Choroid plexus epithelial cell (primary cell): ENCODE measurements at regions not wholly inside any gene's neighbourhood (a gene's known extent, or its start where the extent isn't known, plus 50 kb on each side); places are given as distances from the start of the nearest gene placed in this dataset.

ENCODE experiments used
- DNase-seq: peaks from one replicate; pipeline ENCODE4 v3.0.0-alpha.2; 2010; ENCODE audit warnings: low read depth
- H3K4me3 ChIP-seq: 2 replicates; pipeline ENCODE4 v1.5.1; 2011; ENCODE audit warnings: low read depth, mild to moderate bottlenecking, control low read depth, low read length, moderate library complexity
- TF ChIP-seq, protein P1 (sequence below): conservative IDR thresholded peaks from 2 replicates; pipeline ENCODE4 v1.5.1; 2011; ENCODE audit warnings: low read depth, mild to moderate bottlenecking, control low read depth, inconsistent platforms, low read length, moderate library complexity

DNA sequence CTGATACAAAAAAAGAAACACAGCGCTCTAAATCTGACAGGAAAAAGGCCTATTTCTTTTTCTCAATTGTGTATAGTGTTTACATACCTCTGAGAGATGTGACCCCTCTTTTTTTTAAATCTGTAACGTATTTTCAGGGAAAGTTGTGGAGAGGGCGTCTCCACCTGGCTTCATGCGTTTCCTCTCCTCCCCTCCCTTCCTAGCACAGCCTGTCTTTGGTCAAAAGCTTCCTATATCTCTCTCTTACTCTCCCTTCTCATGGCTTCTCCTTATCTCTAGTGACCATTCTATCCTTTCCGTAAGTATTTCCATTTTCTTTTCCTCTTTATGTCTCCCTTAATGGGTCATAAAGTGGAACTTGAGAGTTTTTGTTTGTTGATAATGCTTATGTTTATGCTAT, 458.9 kb downstream of the HACE1 start:
- H3K4me3 ChIP-seq: no peak overlapping the region
- TF ChIP-seq, protein P1, sequence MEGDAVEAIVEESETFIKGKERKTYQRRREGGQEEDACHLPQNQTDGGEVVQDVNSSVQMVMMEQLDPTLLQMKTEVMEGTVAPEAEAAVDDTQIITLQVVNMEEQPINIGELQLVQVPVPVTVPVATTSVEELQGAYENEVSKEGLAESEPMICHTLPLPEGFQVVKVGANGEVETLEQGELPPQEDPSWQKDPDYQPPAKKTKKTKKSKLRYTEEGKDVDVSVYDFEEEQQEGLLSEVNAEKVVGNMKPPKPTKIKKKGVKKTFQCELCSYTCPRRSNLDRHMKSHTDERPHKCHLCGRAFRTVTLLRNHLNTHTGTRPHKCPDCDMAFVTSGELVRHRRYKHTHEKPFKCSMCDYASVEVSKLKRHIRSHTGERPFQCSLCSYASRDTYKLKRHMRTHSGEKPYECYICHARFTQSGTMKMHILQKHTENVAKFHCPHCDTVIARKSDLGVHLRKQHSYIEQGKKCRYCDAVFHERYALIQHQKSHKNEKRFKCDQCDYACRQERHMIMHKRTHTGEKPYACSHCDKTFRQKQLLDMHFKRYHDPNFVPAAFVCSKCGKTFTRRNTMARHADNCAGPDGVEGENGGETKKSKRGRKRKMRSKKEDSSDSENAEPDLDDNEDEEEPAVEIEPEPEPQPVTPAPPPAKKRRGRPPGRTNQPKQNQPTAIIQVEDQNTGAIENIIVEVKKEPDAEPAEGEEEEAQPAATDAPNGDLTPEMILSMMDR: no peak
- no peak for DNase-seq

DNA sequence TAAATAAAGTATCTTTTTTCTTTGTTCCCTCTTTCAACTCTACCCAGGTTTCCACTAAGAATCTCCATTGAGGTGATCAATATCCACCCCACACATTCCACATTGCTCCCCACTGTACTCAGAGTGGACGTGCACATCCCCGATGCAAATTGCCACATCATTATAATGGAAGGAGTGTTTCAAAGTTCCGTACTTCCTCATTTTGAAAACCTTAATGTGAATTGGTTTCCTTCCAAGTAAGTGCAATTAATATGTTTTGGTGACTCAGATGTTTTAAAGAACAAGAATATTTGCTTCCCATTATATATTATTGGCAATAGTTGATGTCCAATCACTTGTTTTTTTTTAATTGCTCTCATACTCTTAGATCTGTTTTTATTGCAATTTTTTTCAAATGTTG, 463.6 kb downstream of the HACE1 start:
- DNase-seq: no peak
- H3K4me3 ChIP-seq: no peak overlapping the region
- TF ChIP-seq, protein P1: no peak

DNA sequence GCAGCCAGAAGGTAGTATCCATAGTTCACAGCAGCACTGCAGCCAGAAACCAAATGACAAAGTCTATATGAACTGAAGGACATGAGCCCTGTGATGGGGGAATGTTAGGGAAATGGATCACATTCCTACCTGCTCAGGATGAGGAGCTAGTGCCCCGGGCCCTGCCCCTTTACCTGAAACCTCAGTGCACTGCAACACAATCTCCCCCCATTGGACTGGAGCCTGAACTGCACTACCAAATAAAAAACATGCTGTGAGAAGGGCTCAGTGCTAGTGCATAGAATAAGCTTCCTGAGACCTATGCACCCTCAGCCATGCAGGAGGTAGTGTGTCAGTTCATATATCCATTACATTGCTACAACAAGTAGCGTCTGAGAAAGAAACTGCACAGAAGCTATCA, 477.8 kb downstream of the HACE1 start:
- TF ChIP-seq, protein P1: no peak
- no peak overlapping the region for H3K4me3 ChIP-seq
- no peak for DNase-seq

DNA sequence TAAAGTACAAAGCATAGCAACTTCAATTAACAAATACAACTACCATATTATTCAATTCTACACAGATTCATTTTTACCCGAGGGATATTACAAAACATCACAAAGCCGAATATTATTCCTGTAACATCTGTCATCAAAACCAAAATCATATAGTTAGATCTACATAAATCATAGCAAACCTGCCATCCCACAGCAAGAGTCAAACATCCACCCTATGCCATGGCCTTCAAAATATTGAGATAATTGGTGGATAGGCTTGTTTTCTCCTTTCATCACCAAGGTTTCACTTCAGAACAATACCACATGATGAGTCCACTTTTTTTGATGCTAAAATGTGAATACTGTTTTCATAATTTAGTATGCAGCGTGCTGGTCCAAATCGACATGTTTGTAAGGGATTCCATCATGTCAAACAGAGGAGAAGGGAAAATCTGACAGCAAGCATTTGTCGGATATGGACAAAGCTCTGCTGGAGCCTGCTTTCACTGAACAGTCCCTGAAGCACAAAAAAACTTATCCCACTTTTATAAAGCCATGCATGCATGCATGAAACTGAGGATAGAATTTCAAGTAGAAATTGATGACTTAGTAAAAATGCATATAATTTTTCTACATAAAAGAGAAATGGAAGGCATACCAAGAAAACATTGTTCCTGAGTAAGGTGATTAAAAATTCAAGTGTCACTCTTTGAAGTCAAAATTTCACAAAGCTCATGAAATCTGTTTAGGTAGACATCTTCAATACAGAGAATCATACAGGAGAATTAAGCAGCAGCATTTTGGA, 494.1 kb downstream of the HACE1 start:
- no peak for DNase-seq
- TF ChIP-seq, protein P1: no peak
- H3K4me3 ChIP-seq: no peak overlapping the region

DNA sequence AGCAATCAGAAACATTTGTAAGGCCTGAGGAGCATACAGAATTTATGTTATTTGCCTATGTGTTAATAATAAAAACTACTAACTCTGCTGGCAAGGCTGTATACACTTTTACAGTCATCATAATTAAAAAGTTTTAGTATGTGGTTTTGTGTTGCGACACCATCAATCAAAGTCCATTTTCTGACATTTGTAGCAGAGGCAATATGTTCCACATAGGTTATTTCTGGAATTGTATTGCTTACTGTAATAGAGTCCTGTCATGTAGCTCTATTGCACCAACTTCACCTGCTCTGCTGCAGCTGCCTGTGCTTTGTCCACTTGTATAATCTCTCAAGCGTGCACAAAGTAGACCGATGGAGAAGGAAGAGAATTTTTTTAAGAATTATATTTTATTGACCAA, 501.8 kb downstream of the HACE1 start:
- DNase-seq: no peak
- TF ChIP-seq, protein P1: no peak
- no peak overlapping the region for H3K4me3 ChIP-seq

DNA sequence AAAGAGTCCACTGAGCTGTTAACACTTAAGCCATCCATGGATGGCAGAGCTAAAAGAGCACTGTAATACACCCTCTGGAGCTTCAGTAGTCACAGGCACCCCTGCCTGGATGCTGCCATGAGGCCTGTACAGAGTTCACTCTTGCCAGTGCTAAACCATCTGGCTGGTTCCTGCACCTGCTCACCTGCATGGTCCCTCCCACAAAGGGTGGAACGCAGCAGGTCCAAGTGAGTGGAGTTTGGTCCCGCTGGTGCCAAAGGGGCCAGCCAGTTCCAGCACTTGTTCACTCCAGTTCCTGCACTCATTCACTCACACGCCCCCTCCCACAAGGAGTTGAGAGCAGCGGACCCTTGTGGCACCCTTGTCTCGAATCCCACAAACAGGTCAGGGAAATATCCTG, 503.5 kb downstream of the HACE1 start:
- no peak overlapping the region for H3K4me3 ChIP-seq
- TF ChIP-seq, protein P1: no peak
- no peak for DNase-seq

DNA sequence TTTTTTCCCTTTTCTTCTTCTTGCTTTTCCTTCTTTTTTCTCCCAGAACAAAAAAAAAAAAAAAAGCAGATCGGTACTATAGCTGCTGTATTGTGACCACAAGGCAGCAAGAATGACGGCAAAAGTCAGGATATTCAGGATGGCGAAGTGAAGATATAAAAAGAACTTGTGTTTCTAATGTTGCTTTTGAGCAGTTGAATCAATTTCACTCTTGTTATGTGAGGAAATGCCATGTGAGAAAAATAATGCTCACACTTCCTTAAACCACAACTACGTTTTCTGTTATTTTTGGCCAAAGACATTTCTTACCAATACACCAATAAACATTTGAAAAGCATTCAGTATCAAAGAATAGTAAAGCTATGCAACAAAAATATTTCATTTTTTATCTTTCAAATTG, 510.5 kb downstream of the HACE1 start:
- H3K4me3 ChIP-seq: no peak overlapping the region
- DNase-seq: no peak
- TF ChIP-seq, protein P1: no peak
